ENCODE measurements at regions not wholly inside any gene's neighbourhood (a gene's known extent, or its start where the extent isn't known, plus 50 kb on each side); places are given as distances from the start of the nearest gene placed in this dataset.
A peak's percentile ranks its signal among the peaks of the same experiment; 100 is the strongest.
"Not testable (repeated sequence)": the region's sequence is repeated elsewhere in the genome, so short reads cannot be mapped to it uniquely, and the experiment has no call there.

- DNase-seq, result peak; percentile 58
Measured at GRCh38 chr1:178020968-178021640, 51.2 kb upstream of the SEC16B start.

GRCh38 chr1:178021950-178022349 lies 52.1 kb upstream of the SEC16B start:
- DNase-seq, result no peak

GRCh38 chr1:178023181-178023618 lies 53.3 kb upstream of the SEC16B start:
- no peak for DNase-seq

- no peak for DNase-seq
Measured at GRCh38 chr1:178024504-178024903, 54.6 kb upstream of the SEC16B start.

GRCh38 chr1:178025613-178026356 lies 55.9 kb upstream of the SEC16B start:
- no peak for DNase-seq

GRCh38 chr1:178028841-178029481 lies 59.1 kb upstream of the SEC16B start:
- no peak for DNase-seq

GRCh38 chr1:178030467-178030866 lies 60.6 kb upstream of the SEC16B start:
- DNase-seq, result no peak

- DNase-seq, result peak; percentile 91
Measured at GRCh38 chr1:178031856-178032320, 62.0 kb upstream of the RASAL2 start.

- no peak for DNase-seq
Measured at GRCh38 chr1:178033019-178033418, 60.9 kb upstream of the RASAL2 start.

- no peak for DNase-seq
Measured at GRCh38 chr1:178034676-178035075, 59.2 kb upstream of the RASAL2 start.

GRCh38 chr1:178036090-178036489 lies 57.8 kb upstream of the RASAL2 start:
- no peak for DNase-seq

GRCh38 chr1:178037510-178038253 lies 56.2 kb upstream of the RASAL2 start:
- peak; percentile 74 for DNase-seq

GRCh38 chr1:178038372-178038771 lies 55.5 kb upstream of the RASAL2 start:
- no peak for DNase-seq

GRCh38 chr1:178039891-178040290 lies 54.0 kb upstream of the RASAL2 start:
- DNase-seq, result no peak

GRCh38 chr1:178043940-178044339 lies 50.0 kb upstream of the RASAL2 start:
- not testable (repeated sequence) for DNase-seq

Measured in NCI-H526 treated with DMSO at 0.1 percent for 48 hours (cell line).